Body of pancreas (tissue), 4 donors: ENCODE measurements at regions not wholly inside any gene's neighbourhood (a gene's known extent, or its start where the extent isn't known, plus 50 kb on each side); places are given as distances from the start of the nearest gene placed in this dataset.

Experiments used
- CTCF ChIP-seq, 7 experiments: fragments of 450-650 bp in 4 of 7; fragments of 200-600 bp in 3 of 7; sonication (generic) in 3 of 7; IDR thresholded peaks; one replicate each; pipeline ENCODE4 v1.5.1; 2016 to 2019; ENCODE audit warnings: antibody characterized with exemption in 7 of 7
- POLR2A ChIP-seq, 3 donors: fragments of 450-650 bp; IDR thresholded peaks; one replicate each; pipeline ENCODE4 v1.6.1; 2016; ENCODE audit warnings: antibody characterized with exemption in 3 of 3, mild to moderate bottlenecking in 2 of 3

DNA sequence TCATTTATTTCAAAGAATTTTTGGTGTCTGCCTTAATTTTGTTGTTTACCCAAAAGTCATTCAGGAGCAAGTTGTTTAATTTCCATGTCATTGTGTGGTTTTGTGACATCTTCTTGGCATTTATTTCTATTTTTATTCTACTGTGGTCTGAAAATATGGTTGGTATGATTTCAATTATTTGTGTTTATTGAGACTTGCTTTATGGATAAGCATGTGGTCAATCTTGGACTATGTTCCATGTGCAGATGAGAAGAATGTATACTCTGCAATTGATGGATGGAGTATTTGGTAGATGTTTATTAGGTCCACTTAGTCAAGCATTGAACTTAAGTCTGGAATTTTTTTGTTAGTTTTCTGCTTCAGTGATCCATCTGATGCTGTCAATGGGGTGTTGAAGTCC lies 383.0 kb downstream of the PMP22 start:
- TF ChIP-seq CTCF (IDR thresholded peaks at IDR 0.05) (no peak), POLR2A (IDR thresholded peaks at IDR 0.05) (no peak)
